DOHH2 (cell line): ENCODE measurements at regions not wholly inside any gene's neighbourhood (a gene's known extent, or its start where the extent isn't known, plus 50 kb on each side); places are given as distances from the start of the nearest gene placed in this dataset.

Source experiments
- CTCF ChIP-seq: fragments of 200-600 bp; sonication (generic); IDR thresholded peaks from one replicate; pipeline ENCODE4 v1.5.1; 2014; ENCODE audit warnings: antibody characterized with exemption, mild to moderate bottlenecking, low read depth, low read length; ENCODE audit not compliant: poor library complexity, severe bottlenecking
- EZH2phosphoT487 ChIP-seq: fragments of 200-600 bp; sonication (generic); IDR thresholded peaks from 2 replicates; pipeline ENCODE4 v1.6.1; 2017; ENCODE audit warnings: borderline replicate concordance, mild to moderate bottlenecking, antibody characterized with exemption, low read length, moderate library complexity, mixed read lengths

- TF ChIP-seq CTCF (no peak), EZH2phosphoT487 (no peak)
These were observed 729.0 kb downstream of the FGF9 start for GRCh38 chr13:22399801-22400420.
